HAP-1 (cell line): ENCODE measurements at regions not wholly inside any gene's neighbourhood (a gene's known extent, or its start where the extent isn't known, plus 50 kb on each side); places are given as distances from the start of the nearest gene placed in this dataset.

Experiments used
- DNase-seq, 2 experiments: peaks; one replicate each; pipeline ENCODE4 v3.0.0-alpha.2; 2016 to 2020; ENCODE audit warnings: low spot score in 2 of 2
- H3K27me3 ChIP-seq: fragments of 250-450 bp; sonication (Bioruptor Pico); 2 replicates; pipeline ENCODE4 v1.5.1; 2020; ENCODE audit warnings: low read depth, mild to moderate bottlenecking, moderate library complexity
- H3K36me3 ChIP-seq: fragments of 250-450 bp; sonication (Bioruptor Pico); replicated peaks from 2 replicates; pipeline ENCODE4 v1.5.1; 2020; ENCODE audit warnings: mild to moderate bottlenecking
- H3K4me1 ChIP-seq: fragments of 250-450 bp; sonication (Bioruptor Pico); 2 replicates; pipeline ENCODE4 v1.5.1; 2020; ENCODE audit warnings: mild to moderate bottlenecking
- H3K4me3 ChIP-seq: fragments of 250-450 bp; sonication (Bioruptor Pico); 2 replicates; pipeline ENCODE4 v1.5.1; 2020; ENCODE audit warnings: mild to moderate bottlenecking, moderate library complexity
- H3K9me3 ChIP-seq: fragments of 250-450 bp; sonication (Bioruptor Pico); 2 replicates; pipeline ENCODE4 v1.5.1; 2020; ENCODE audit warnings: mild to moderate bottlenecking, moderate library complexity
- in situ Hi-C: fragments of 300-500 bp; cut with MboI; formaldehyde crosslinking; loops from 3 replicates; pipeline ENCODE4 v1.14.3; 2020; ENCODE audit warnings: low sequenced_read_pairs, inconsistent platforms, mixed read lengths

- Histone ChIP-seq H3K9me3 (no peaks in the 10 kb centered on the region), H3K4me1 (peaks cover 20% of the 10 kb centered on the region), H3K36me3 (no peaks in the 10 kb centered on the region), H3K27me3 (no peaks in the 10 kb centered on the region), H3K4me3 (no peak overlapping the region)
- peak; percentile 73 to 85 for DNase-seq
- in situ Hi-C loops, result no loop called here
Observed at GRCh38 chr5:166363087-166363760, 1928.2 kb upstream of the WWC1 start.

- Histone ChIP-seq H3K36me3 (no peaks in the 10 kb centered on the region), H3K4me1 (peaks cover 29% of the 10 kb centered on the region), H3K9me3 (no peaks in the 10 kb centered on the region), H3K27me3 (no peaks in the 10 kb centered on the region), H3K4me3 (no peak overlapping the region)
- in situ Hi-C loops, result no loop called here
- DNase-seq, result no peak
Observed at GRCh38 chr5:166365164-166365563, 1926.3 kb upstream of the WWC1 start.

DNA sequence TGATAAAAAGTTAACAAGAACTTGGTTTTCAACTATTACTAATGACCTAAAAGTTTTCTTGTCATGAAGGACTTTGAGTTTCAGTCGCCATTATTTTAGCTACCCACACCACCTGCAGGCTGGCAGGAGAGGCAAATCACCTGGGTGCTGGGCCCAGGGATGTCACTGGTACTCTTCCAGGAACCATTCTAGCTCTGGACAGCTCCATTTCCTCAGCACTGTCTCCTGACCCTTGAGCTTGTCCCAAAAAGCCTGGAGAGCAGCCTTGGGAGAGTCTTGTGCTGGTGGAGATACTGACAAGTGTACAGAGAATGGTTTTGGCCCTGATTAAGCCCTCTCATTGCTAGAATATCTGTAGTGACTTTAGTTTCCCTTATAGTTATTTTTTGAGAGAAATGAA, 1924.1 kb upstream of the WWC1 start:
- no peaks in the 10 kb centered on the region for H3K36me3 ChIP-seq
- H3K9me3 ChIP-seq, result no peaks in the 10 kb centered on the region
- H3K27me3 ChIP-seq, result no peaks in the 10 kb centered on the region
- no peak overlapping the region for H3K4me3 ChIP-seq
- no peak for DNase-seq
- H3K4me1 ChIP-seq, result peaks cover 35% of the 10 kb centered on the region
- in situ Hi-C loops, result no loop called here

GRCh38 chr5:166369346-166369745, 1922.1 kb upstream of the WWC1 start:
- DNase-seq, result peak in 1 of 2 experiments; percentile 53
- no peaks in the 10 kb centered on the region for H3K9me3 ChIP-seq
- H3K27me3 ChIP-seq, result no peaks in the 10 kb centered on the region
- H3K36me3 ChIP-seq, result no peaks in the 10 kb centered on the region
- H3K4me3 ChIP-seq, result no peak overlapping the region
- H3K4me1 ChIP-seq, result peaks cover 18% of the 10 kb centered on the region
- in situ Hi-C loops, result no loop called here

GRCh38 chr5:166369807-166370206, 1921.6 kb upstream of the WWC1 start:
- no peak overlapping the region for H3K4me3 ChIP-seq
- H3K9me3 ChIP-seq, result no peaks in the 10 kb centered on the region
- in situ Hi-C loops, result no loop called here
- H3K4me1 ChIP-seq, result peaks cover 16% of the 10 kb centered on the region
- H3K36me3 ChIP-seq, result no peaks in the 10 kb centered on the region
- no peak for DNase-seq
- no peaks in the 10 kb centered on the region for H3K27me3 ChIP-seq

GRCh38 chr5:166370928-166371690, 1920.3 kb upstream of the WWC1 start:
- Histone ChIP-seq H3K9me3 (no peaks in the 10 kb centered on the region), H3K4me1 (peaks cover 16% of the 10 kb centered on the region), H3K4me3 (peak overlapping the region; percentile 6; the same call in 1 of the 2 replicates), H3K36me3 (no peaks in the 10 kb centered on the region), H3K27me3 (no peaks in the 10 kb centered on the region)
- no peak for DNase-seq
- in situ Hi-C loops, result no loop called here

DNA sequence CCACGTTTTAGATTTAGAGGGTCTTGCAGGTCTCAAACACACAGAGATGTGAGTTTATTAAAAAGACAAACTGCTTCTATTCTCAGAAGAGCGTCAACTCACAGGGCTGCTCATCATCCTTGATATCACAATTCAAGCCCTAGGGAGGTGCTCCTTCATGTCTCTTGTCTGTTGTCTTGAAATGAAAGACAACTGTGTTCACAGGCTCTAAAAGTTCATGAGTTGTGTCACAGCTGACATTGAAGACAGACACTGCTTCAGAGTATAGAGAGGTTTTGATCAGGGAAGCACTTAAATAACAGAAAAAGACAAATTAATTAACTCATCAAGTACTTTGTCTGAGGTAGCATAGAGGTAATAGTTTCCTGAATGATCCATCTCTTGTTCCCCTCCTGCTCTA, 1917.6 kb upstream of the WWC1 start:
- H3K27me3 ChIP-seq, result no peaks in the 10 kb centered on the region
- no peaks in the 10 kb centered on the region for H3K9me3 ChIP-seq
- DNase-seq, result no peak
- H3K36me3 ChIP-seq, result no peaks in the 10 kb centered on the region
- peaks cover 16% of the 10 kb centered on the region for H3K4me1 ChIP-seq
- in situ Hi-C loops, result no loop called here
- no peak overlapping the region for H3K4me3 ChIP-seq

GRCh38 chr5:166377756-166378155, 1913.7 kb upstream of the WWC1 start:
- in situ Hi-C loops, result no loop called here
- H3K4me1 ChIP-seq, result no peaks in the 10 kb centered on the region
- DNase-seq, result no peak
- no peaks in the 10 kb centered on the region; the same call in 1 of the 2 replicates for H3K9me3 ChIP-seq
- no peaks in the 10 kb centered on the region for H3K27me3 ChIP-seq
- H3K36me3 ChIP-seq, result no peaks in the 10 kb centered on the region
- H3K4me3 ChIP-seq, result no peak overlapping the region

DNA sequence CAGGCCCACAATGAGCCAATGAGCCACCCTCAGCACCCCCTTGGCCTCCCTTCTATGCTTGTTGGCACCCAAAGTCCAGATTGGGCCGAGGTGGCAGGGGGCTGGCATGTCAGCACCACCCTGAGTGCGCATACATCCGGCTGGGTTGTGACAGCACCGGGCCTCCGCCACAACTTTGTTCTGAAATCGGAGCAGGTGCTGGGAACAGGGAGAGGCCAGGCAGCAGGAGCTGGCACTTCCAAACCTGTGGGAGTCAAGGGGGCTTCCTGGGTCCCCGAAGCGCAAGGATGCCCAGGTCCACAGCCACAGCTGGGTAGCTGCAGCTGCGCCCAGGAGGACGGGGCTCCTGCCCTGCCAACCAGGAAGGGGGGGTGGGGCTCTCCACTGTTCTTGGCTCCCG, 1911.9 kb upstream of the WWC1 start:
- Histone ChIP-seq H3K9me3 (no peaks in the 10 kb centered on the region; the same call in 1 of the 2 replicates), H3K4me3 (no peak overlapping the region), H3K4me1 (no peaks in the 10 kb centered on the region), H3K36me3 (no peaks in the 10 kb centered on the region), H3K27me3 (no peaks in the 10 kb centered on the region)
- no peak for DNase-seq
- in situ Hi-C loops, result no loop called here

DNA sequence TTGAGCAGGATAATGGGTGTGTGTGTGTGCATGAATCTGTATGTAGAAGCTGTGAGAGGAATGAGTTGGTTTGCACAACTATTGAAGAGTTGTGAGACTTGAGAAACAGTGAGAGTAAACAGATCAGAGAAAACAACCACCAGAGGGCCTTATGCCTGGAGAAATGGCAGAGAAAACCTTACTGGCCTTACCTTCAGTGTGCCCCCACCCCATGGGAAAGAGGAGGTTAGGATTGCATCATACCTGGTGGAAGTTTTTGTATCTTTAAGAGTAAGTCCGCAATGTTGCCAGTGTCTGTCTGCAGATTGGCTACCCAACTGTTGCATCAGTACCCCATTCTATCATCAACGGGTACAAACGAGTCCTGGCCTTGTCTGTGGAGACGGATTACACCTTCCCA, 1909.4 kb upstream of the WWC1 start:
- Histone ChIP-seq H3K36me3 (no peaks in the 10 kb centered on the region), H3K4me1 (peaks cover 13% of the 10 kb centered on the region), H3K9me3 (no peaks in the 10 kb centered on the region; the same call in 1 of the 2 replicates), H3K27me3 (no peaks in the 10 kb centered on the region), H3K4me3 (no peak overlapping the region)
- in situ Hi-C loops, result no loop called here
- DNase-seq, result peak in 1 of 2 experiments; percentile 13

DNA sequence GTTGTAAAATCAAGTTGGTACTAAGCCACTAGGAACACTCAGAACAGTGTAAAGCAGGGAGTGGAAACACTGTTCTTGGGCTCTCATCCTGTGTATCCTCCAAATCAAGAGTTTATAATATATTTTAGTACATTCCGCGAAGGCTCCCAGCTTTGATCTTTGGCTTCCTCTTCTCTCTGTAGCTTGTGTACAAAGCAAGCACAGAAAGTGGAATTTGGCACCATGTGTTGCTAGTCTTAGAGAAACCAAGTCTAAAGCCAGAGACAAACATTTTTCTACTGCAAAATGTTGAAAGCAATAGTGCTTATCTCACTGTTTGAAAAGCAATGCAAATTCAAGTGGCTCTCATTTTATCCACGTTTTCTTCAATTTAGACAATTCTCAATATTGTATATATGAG, 1893.3 kb upstream of the WWC1 start:
- no peak for DNase-seq
- in situ Hi-C loops, result no loop called here
- Histone ChIP-seq H3K4me1 (no peaks in the 10 kb centered on the region), H3K4me3 (no peak overlapping the region), H3K27me3 (no peaks in the 10 kb centered on the region), H3K9me3 (no peaks in the 10 kb centered on the region), H3K36me3 (no peaks in the 10 kb centered on the region)

DNA sequence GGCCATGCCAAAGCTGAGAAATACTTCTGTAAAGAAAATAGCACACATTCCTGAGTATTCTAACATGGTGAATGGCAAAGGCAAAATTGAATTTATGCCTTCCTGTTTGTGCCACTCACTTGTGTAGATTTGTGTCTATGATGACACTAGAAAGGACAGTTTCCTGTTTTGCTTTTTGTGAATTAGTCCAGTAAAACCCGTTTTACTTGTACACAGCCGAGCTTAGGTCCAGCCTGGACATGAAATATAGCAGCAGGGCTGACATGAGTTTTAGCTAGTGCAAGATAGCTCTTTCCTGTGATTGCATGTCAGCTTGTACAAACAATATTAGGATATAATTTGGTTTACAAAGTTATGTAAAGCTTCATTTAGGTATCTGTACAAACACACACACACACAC, 1891.7 kb upstream of the WWC1 start:
- no peak for DNase-seq
- no peaks in the 10 kb centered on the region for H3K36me3 ChIP-seq
- in situ Hi-C loops, result no loop called here
- no peaks in the 10 kb centered on the region for H3K27me3 ChIP-seq
- H3K4me1 ChIP-seq, result no peaks in the 10 kb centered on the region
- no peaks in the 10 kb centered on the region for H3K9me3 ChIP-seq
- no peak overlapping the region for H3K4me3 ChIP-seq

DNA sequence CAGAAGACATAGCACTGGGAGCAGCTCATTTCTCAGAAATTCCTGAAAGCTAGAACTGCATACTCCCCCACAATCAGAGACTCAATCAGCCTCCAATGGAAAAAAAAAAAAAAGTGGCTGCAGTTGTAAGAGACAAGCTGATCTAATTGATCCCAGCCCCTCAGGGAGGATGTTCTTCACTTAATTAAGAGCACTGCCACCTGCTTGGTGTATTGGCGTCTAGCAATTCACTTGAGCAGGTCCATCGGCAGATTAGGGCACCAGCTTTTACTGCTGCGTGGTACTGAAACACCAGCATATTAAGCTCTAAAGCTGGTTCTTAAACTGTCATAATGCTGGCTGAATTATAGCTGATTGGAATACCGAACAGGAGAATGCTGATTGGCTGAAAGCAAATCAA, 1890.1 kb upstream of the WWC1 start:
- in situ Hi-C loops, result no loop called here
- no peak for DNase-seq
- Histone ChIP-seq H3K36me3 (no peaks in the 10 kb centered on the region), H3K27me3 (no peaks in the 10 kb centered on the region), H3K4me3 (no peak overlapping the region), H3K9me3 (no peaks in the 10 kb centered on the region), H3K4me1 (no peaks in the 10 kb centered on the region)

- Histone ChIP-seq H3K4me3 (no peak overlapping the region), H3K4me1 (no peaks in the 10 kb centered on the region)
- in situ Hi-C loops, result no loop called here
Observed at GRCh38 chr5:166412191-166412590, 1879.3 kb upstream of the WWC1 start.

More at GRCh38 chr5:166412191-166412590, 1879.3 kb upstream of the WWC1 start:
- Histone ChIP-seq H3K27me3 (no peaks in the 10 kb centered on the region), H3K36me3 (no peaks in the 10 kb centered on the region), H3K9me3 (no peaks in the 10 kb centered on the region)
- no peak for DNase-seq
